Liver (tissue), 8 donors: ENCODE measurements at regions not wholly inside any gene's neighbourhood (a gene's known extent, or its start where the extent isn't known, plus 50 kb on each side); places are given as distances from the start of the nearest gene placed in this dataset.

Experiments used
- DNase-seq: peaks from one replicate; pipeline ENCODE4 v3.0.0-alpha.2; 2017; ENCODE audit warnings: low spot score
- H3K27ac ChIP-seq, 2 donors: one replicate each; pipeline ENCODE4 v1.7.0; 2013; ENCODE audit warnings: inconsistent platforms in 2 of 2, low read length in 2 of 2, control low read depth in 1 of 2, low read depth in 1 of 2, mild to moderate bottlenecking in 1 of 2
- H3K27me3 ChIP-seq, 4 donors: one replicate each; pipeline versions ENCODE4 v1.6.1 to v1.7.0; 2013; ENCODE audit warnings: low read length in 3 of 4, inconsistent platforms in 1 of 4, mild to moderate bottlenecking in 1 of 4, moderate library complexity in 1 of 4; ENCODE audit not compliant: control insufficient read depth in 4 of 4, insufficient read depth in 4 of 4
- H3K36me3 ChIP-seq, 4 donors: one replicate each; pipeline versions ENCODE4 v1.6.1 to v1.7.0; 2013; ENCODE audit warnings: low read length in 3 of 4, mild to moderate bottlenecking in 3 of 4, low read depth in 1 of 4, moderate library complexity in 1 of 4; ENCODE audit not compliant: control insufficient read depth in 4 of 4, insufficient read depth in 3 of 4
- H3K4me1 ChIP-seq, 4 donors: one replicate each; pipeline versions ENCODE4 v1.6.1 to v1.7.0; 2013; ENCODE audit warnings: low read length in 3 of 4, mild to moderate bottlenecking in 3 of 4, moderate library complexity in 1 of 4; ENCODE audit not compliant: control insufficient read depth in 4 of 4, insufficient read depth in 4 of 4
- H3K4me3 ChIP-seq, 3 donors: one replicate each; pipeline versions ENCODE4 v1.6.1 to v1.7.0; 2013; ENCODE audit warnings: low read length in 3 of 3, control low read depth in 1 of 3, low read depth in 1 of 3, mild to moderate bottlenecking in 1 of 3
- H3K9ac ChIP-seq, 2 donors: one replicate each; pipeline ENCODE4 v1.7.0; 2013; ENCODE audit warnings: low read length in 2 of 2, mild to moderate bottlenecking in 2 of 2, moderate library complexity in 2 of 2, control low read depth in 1 of 2, low read depth in 1 of 2
- H3K9me3 ChIP-seq, 4 donors: one replicate each; pipeline versions ENCODE4 v1.6.1 to v1.7.0; 2013; ENCODE audit warnings: low read length in 3 of 4; ENCODE audit not compliant: control insufficient read depth in 4 of 4
- CTCF ChIP-seq: fragments of 150-350 bp; IDR thresholded peaks from 2 replicates; pipeline ENCODE4 v1.5.1; 2017; ENCODE audit warnings: improper control_type of control experiment, low read depth, low read length; ENCODE audit not compliant: missing input control
- EGR1 ChIP-seq, 2 donors: IDR thresholded peaks; 2 replicates each; pipeline ENCODE4 v1.6.1; 2016 to 2018; ENCODE audit warnings: antibody characterized with exemption in 2 of 2, low read depth in 2 of 2
- FOXA1 ChIP-seq: IDR thresholded peaks from 2 replicates; pipeline ENCODE4 v1.6.1; 2016; ENCODE audit warnings: antibody characterized with exemption
- FOXA2 ChIP-seq: IDR thresholded peaks from 2 replicates; pipeline ENCODE4 v1.6.1; 2016; ENCODE audit warnings: antibody characterized with exemption
- GABPA ChIP-seq, 2 donors: IDR thresholded peaks in 1 of 2; conservative IDR thresholded peaks in 1 of 2; 2 replicates each; pipeline ENCODE4 v1.6.1; 2016; ENCODE audit warnings: antibody characterized with exemption in 2 of 2, mild to moderate bottlenecking in 1 of 2, moderate library complexity in 1 of 2
- HNF4A ChIP-seq, 2 donors: conservative IDR thresholded peaks; 2 replicates each; pipeline ENCODE4 v1.6.1; 2016; ENCODE audit warnings: antibody characterized with exemption in 2 of 2, mild to moderate bottlenecking in 2 of 2
- HNF4G ChIP-seq: IDR thresholded peaks from 2 replicates; pipeline ENCODE4 v1.6.1; 2016; ENCODE audit warnings: antibody characterized with exemption
- JUND ChIP-seq, 2 donors: IDR thresholded peaks; 2 replicates each; pipeline ENCODE4 v1.6.1; 2016; ENCODE audit warnings: antibody characterized with exemption in 2 of 2
- MAX ChIP-seq: IDR thresholded peaks from 2 replicates; pipeline ENCODE4 v1.6.1; 2016; ENCODE audit warnings: antibody characterized with exemption
- NR2F2 ChIP-seq: IDR thresholded peaks from 2 replicates; pipeline ENCODE4 v1.6.1; 2016; ENCODE audit warnings: antibody characterized with exemption
- REST ChIP-seq: IDR thresholded peaks from 2 replicates; pipeline ENCODE4 v1.6.1; 2016; ENCODE audit warnings: antibody characterized with exemption, mild to moderate bottlenecking
- RXRA ChIP-seq, 2 donors: IDR thresholded peaks; 2 replicates each; pipeline ENCODE4 v1.6.1; 2017 to 2018; ENCODE audit warnings: antibody characterized with exemption in 2 of 2, mild to moderate bottlenecking in 1 of 2
- SP1 ChIP-seq: IDR thresholded peaks from 2 replicates; pipeline ENCODE4 v1.6.1; 2018; ENCODE audit warnings: antibody characterized with exemption, mild to moderate bottlenecking
- TAF1 ChIP-seq: conservative IDR thresholded peaks from 2 replicates; pipeline ENCODE4 v1.6.1; 2016; ENCODE audit warnings: antibody characterized with exemption, mild to moderate bottlenecking
- YY1 ChIP-seq: IDR thresholded peaks from 2 replicates; pipeline ENCODE4 v1.6.1; 2016; ENCODE audit warnings: antibody characterized with exemption, mild to moderate bottlenecking
- ZBTB33 ChIP-seq: IDR thresholded peaks from 2 replicates; pipeline ENCODE4 v1.6.1; 2016; ENCODE audit warnings: antibody characterized with exemption
- WGBS: extraction: QIAGEN DNeasy Blood & Tissue Kit; methylation state at CpG from one replicate; pipeline ENCODE4 v1.1.7; 2013; 5-methylcytosine and 5-hydroxymethylcytosine counted together
- donor health status: healthy.
- donor health status: healthy.
- donor health status: healthy.
- donor health status: healthy.
- donor health status: healthy.

GRCh38 chrX:25226151-25226550 is 210.4 kb upstream of the ARX start:
- Histone ChIP-seq H3K4me3 (no peak overlapping the region), H3K27me3 (peaks cover 0 to 3% (median 0%) of the 10 kb centered on the region in 4 donors), H3K36me3 (no peaks in the 10 kb centered on the region), H3K9me3 (peaks cover 0 to 2% (median 0%) of the 10 kb centered on the region in 4 donors), H3K4me1 (no peaks in the 10 kb centered on the region), H3K27ac (no peak overlapping the region), H3K9ac (no peak overlapping the region)
- TF ChIP-seq TAF1 (no peak), FOXA2 (no peak), RXRA (IDR thresholded peaks at IDR 0.05) (no peak), YY1 (no peak), EGR1 (IDR thresholded peaks at IDR 0.05; ENCODE audit: low read depth in 2 of 2) (no peak), SP1 (no peak), ZBTB33 (no peak), NR2F2 (no peak), HNF4A (conservative IDR thresholded peaks at IDR 0.05) (no peak), FOXA1 (no peak), JUND (IDR thresholded peaks at IDR 0.05) (no peak), CTCF (no peak), HNF4G (no peak), GABPA (IDR thresholded peaks at IDR 0.05 in 1 of 2, conservative IDR thresholded peaks at IDR 0.05 in 1 of 2) (no peak), REST (no peak), MAX (no peak)
- WGBS, result 83% methylated on average over 5 of the region's 5 CpGs
- no peak for DNase-seq

GRCh38 chrX:25219480-25219879 is 203.7 kb upstream of the ARX start:
- DNase-seq, result no peak
- no peak overlapping the region for H3K27ac ChIP-seq
- H3K36me3 ChIP-seq, result no peaks in the 10 kb centered on the region
- H3K27me3 ChIP-seq, result peaks cover 0 to under 1% (median 0%) of the 10 kb centered on the region in 4 donors
- H3K4me1 ChIP-seq, result no peaks in the 10 kb centered on the region
- no peak for TF ChIP-seq SP1
- TF ChIP-seq NR2F2, result no peak
- no peak for TF ChIP-seq REST
- H3K9ac ChIP-seq, result no peak overlapping the region
- no peak overlapping the region for H3K4me3 ChIP-seq
- H3K9me3 ChIP-seq, result no peaks in the 10 kb centered on the region
